RWPE1 (cell line): ENCODE measurements at regions not wholly inside any gene's neighbourhood (a gene's known extent, or its start where the extent isn't known, plus 50 kb on each side); places are given as distances from the start of the nearest gene placed in this dataset.

ENCODE experiments used
- CTCF ChIA-PET: fragments of 350-600 bp; sonication (Branson Sonifier 250); formaldehyde crosslinking; extraction: SDS; loops from one replicate; lab custom pipeline; 2021; lab: Yijun Ruan, JAX
- POLR2A ChIA-PET: fragments of 400-600 bp; formaldehyde crosslinking; extraction: SDS; loops from one replicate; lab custom pipeline; 2020; ENCODE audit warnings: antibody characterized with exemption; ENCODE audit not compliant: low non-redundant PET; lab: Yijun Ruan, JAX
- DNase-seq: peaks from one replicate; pipeline ENCODE4 v3.0.0; 2012; ENCODE audit warnings: low spot score
- H3K27ac ChIP-seq: fragments of 450-650 bp; 2 replicates; pipeline ENCODE4 v1.5.1; 2017
- CTCF ChIP-seq: fragments of 450-650 bp; conservative IDR thresholded peaks from 2 replicates; pipeline ENCODE4 v1.5.1; 2017; ENCODE audit warnings: low read depth, mild to moderate bottlenecking

- H3K27ac ChIP-seq = no peak overlapping the region
- no peak for TF ChIP-seq CTCF
- ChIA-PET CTCF (no interaction called here), POLR2A (no interaction called here)
- no peak for DNase-seq
These were observed 79.5 kb upstream of the ZNF385D start for GRCh38 chr3:21830541-21830940.

- no peak for DNase-seq
- POLR2A ChIA-PET = no interaction called here
These were observed 84.3 kb upstream of the ZNF385D start for GRCh38 chr3:21835264-21835663.

GRCh38 chr3:21836227-21836626, 85.2 kb upstream of the ZNF385D start:
- DNase-seq = no peak
- ChIA-PET CTCF (no interaction called here), POLR2A (no interaction called here)
- TF ChIP-seq CTCF = no peak
- no peak overlapping the region for H3K27ac ChIP-seq

More at GRCh38 chr3:21835264-21835663, 84.3 kb upstream of the ZNF385D start:
- no peak overlapping the region for H3K27ac ChIP-seq
- CTCF ChIA-PET = no interaction called here
- TF ChIP-seq CTCF = no peak

DNA sequence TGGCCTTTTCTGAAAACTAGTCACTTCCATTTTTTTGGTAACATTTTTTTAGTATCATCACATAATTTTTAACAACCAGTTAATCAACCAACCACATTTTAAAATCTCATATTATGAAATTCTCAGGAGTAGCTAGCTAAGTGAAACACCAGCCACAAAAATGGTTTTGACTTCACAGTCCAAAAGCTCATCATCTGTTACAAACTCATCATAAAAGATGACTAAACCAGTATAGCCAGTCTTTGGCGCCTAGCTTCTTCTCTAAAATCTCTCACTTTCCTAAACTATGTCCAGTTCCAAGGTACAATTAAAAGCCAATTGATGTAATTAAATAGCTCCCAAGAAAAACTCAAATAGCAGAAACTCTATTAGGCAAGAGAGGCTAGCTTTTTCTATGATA, 88.2 kb upstream of the ZNF385D start:
- CTCF ChIA-PET = no interaction called here
- POLR2A ChIA-PET = no interaction called here
- DNase-seq = no peak
- H3K27ac ChIP-seq = no peak overlapping the region
- TF ChIP-seq CTCF = no peak

GRCh38 chr3:21839592-21839991, 88.6 kb upstream of the ZNF385D start:
- ChIA-PET CTCF (no interaction called here), POLR2A (no interaction called here)
- no peak for TF ChIP-seq CTCF
- no peak overlapping the region for H3K27ac ChIP-seq
- DNase-seq = no peak

GRCh38 chr3:21847005-21847404, 96.0 kb upstream of the ZNF385D start:
- no peak for DNase-seq
- ChIA-PET POLR2A (no interaction called here), CTCF (no interaction called here)
- H3K27ac ChIP-seq = no peak overlapping the region
- TF ChIP-seq CTCF = no peak
